Epidermal melanocyte (primary cell): ENCODE measurements at regions not wholly inside any gene's neighbourhood (a gene's known extent, or its start where the extent isn't known, plus 50 kb on each side); places are given as distances from the start of the nearest gene placed in this dataset.
"Not testable (repeated sequence)": the region's sequence is repeated elsewhere in the genome, so short reads cannot be mapped to it uniquely, and the experiment has no call there.

Source experiments
- DNase-seq: peaks from one replicate; pipeline ENCODE4 v3.0.0; 2011; ENCODE audit warnings: low spot score; ENCODE audit not compliant: insufficient read length

DNA sequence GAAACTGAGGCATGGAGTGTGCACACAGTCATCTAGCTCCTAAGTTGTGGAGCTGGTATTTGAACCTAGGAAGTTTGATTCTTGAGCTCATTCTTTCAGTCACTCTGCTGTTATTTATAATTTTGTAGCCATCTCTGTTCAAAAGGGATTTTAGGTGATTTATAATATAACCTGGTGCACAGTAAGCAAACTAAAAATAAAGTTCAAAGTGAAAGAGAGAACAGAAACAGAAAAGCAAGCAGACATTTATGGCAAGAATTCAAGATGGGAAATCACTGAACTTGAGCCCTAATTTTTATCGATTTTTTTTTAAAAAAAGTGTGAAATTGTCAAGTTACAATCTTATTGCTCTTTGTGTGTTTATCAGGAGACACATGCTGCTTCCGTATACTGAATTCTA is 71.4 kb upstream of the SLC7A14 start:
- no peak for DNase-seq

DNA sequence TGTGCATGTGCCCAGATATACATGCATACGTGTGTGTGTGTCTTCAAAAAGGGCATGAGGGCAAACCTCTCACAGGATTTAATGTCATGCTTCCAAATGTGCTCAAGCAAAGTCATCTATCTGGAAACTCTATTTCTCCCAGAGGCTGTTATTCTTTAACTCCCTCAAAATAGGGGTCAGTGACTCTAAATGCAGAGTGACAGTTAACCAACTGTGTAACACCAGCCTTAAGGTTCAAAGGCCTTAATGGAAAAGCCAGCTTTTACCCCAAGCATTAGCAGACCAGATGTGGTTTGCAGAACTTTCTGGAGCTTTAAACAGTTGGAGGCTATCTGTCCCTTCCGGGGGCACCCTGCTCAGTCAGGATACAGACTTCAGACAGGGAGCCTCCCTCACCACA is 70.4 kb upstream of the SLC7A14 start:
- no peak for DNase-seq

DNA sequence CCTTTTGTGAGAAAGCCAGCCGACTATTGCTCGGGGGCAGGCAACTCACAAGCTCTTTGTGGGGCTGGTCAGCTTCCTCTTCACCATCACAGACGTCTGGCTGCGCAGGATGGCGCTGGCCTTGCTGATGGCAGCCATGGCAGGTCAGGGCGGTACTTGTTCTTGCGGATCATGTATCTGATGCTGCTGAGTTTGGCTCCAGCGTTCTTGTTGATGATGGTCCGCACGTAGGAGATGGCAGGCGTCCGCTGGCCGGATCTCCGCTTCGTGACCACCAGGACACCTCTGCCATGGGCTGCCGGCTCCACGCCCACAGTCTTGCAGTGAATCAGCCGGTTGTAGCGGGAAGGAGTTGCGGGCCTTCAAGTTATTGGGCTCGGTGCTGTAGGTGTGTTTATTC is 67.9 kb upstream of the SLC7A14 start:
- DNase-seq: no peak

DNA sequence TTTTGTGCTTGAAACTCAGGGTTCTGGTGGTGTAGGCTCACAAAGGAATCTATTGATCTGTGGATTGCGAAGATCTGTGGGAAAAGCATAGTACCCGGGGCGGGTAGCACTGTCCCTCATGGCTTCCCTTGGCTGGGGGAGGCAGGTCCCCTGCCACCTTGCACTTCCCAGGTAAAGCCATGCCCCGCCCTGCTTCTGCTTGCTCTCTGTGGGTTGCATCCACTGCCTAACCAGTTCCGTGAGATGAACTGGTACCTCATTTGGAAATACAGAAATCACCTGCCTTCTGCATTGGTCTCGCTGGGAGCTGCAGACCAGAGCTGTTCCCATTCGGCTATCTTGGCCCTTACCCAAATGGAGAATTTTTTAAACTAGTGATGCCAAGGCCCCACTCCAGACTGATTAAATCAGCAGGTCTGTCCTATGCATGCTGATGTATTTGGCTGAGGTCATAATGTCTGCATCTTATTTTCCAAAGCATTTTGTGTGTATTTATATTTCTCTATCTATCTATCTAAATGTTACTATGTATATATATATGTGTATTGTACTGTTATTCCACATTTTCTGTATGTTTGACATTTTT is 65.5 kb upstream of the SLC7A14 start:
- no peak for DNase-seq

DNA sequence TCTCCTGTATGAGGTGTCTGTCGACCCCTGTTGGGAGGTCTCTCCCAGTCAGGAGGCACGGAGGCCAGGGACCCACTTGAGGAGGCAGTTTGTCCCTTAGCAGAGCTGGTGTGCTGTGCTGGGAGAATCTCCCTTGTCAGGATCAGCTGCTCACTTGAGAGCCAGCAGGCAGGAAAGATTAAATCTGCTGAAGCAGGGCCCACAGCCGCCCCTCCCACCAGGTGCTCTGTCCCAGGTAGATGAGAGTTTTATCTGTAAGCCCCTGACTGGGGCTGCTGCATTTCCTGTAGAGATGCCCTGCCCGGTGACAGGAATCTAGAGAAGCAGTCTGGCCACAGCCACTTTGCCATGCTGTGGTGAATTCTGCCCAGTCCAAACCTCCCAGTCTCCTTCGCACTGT is 64.7 kb upstream of the SLC7A14 start:
- DNase-seq: not testable (repeated sequence)

DNA sequence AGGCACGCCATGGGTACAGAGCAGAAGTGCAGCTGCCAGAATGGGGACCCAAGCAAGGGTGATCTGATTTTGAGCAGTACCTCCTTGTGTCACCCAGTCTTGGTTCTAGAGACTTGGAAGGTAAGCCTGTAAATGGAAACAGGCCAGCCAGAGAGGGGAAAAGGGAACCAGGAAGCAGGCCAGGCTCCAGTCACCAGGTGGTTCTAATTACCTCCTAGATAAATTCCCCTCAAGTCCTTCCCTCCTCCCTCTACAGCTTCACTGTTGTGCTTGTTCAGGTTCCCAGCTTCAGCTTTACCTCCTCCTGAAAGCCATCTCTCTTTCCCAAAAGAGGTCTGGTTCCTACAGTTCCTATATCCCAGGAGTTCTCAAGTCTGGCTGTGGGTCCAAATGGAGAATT is 58.8 kb upstream of the SLC7A14 start:
- DNase-seq: no peak

DNA sequence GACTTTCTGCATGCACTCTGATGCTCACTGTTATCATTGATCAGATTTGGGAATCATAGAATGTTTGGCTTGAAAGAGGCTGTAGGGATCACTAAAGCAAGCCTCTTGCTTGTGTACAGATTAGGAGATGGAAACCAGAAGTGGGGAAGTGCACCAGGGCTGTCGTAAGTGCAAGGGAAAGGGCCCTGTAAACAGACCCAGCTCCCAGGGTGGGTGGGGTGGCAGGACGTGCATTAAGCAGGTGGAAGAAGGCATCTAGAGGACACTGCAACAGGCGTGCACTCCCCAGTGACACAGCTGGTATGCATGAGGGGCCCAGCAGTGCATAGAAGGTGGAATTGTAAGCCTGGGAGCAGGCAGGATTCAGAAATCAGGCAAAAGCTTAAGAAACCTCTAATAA is 58.0 kb upstream of the SLC7A14 start:
- no peak for DNase-seq

DNA sequence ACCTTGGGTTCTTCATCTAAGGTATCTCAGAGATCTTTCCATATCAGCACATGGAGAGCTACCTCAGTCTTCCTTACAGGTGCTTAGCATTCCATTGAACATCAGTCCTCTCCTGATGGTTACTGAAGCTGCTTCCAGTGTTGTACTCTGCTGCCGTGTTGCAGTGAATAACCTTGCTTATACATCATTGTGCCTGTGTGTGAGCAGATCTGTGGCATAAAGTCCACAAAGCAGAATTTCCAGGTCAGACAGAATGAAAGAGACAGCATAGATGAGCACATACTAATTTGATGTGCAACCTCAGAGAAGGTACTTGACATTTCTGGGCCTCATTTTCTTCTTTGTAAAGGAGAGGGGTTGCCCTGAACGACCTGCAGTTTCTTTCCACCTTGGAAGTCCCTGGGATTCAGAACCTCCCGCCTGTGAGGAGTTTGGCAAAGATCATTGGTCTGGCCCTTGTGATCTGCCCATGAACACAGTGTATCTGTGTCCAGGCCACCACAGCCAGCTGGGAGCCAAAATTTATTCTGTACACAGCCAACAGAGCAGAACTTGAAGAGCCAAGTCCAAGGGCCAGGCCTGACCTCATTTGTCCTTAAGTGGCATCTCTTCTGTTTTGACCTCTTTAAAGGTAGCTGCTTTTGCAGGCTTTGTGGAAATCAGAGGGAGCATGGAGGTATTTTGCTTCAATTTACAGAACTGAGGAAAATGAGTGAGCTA is 57.2 kb upstream of the SLC7A14 start:
- DNase-seq: no peak

DNA sequence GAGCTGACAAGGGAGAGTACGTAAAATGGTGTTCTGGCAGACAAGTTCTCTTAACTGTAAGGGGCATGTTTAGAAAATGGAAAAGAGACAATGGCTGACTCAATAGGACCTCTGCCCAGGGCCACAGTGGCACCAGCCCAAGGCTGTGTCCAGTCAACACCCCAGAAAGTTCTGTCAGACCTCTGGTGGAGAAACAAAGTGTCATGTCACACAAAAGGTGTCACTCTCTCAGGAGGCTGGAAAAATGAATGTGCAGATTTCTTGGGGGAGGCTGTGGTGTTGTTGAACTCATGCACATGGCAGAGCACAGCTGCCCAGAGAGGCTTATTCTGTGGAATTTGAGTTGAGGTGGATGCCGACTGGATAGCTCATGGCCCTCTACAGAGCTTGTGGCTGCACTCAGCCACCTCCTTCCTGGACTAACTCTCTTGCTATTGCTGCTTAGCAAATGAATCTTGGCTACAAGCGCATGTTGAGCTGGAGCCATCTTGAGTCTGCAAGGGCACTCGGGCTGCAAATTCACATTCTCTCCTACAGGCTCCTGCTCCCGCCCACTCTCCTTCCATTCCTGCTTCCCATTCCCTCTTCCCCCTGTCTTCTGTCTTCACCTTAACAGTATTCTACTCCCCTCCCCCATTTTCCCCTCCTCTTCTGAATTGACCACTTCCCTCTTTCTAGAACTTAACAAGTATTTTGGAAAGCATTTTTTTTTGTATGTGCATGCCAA is 55.8 kb upstream of the SLC7A14 start:
- DNase-seq: no peak

DNA sequence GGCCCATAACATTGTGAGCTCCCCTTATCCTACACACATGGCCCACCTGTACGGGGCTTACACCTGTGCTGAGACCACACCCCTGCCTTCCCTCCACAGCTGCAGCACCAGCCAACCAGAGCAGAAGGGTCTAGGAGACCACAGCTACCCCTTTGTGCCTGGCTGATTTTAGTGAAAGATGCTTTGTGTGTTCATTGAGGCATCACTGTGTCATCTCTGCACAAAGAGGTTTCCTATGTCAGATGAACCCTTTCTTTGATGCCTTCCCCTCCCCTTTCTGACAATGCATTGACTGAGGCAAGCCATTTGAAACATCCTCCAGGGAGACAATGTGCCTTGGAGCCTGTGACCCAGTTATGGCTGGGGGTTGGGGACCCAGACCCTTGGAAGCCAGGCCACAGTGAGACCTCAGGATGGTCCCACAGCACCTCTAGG is 54.9 kb upstream of the SLC7A14 start:
- DNase-seq: no peak

DNA sequence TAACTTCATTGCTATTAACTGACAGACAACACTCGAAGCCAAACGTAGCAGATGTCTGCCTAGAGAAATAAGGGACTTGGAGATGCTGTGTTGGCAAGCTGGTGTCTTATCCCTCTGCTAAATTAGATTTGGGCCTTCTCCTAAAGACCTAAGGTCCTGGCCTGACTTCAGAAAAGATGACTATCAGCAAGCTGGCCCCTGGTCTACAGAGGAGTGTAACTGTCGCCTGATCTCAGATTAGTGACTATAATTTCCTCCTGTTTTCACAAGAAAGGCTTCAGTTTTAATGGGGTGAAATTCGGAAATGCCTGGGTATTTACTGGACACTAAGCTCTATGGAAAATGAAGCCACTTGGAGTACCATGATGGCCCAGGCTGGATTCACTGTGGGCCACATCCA is 53.1 kb upstream of the SLC7A14 start:
- DNase-seq: no peak

DNA sequence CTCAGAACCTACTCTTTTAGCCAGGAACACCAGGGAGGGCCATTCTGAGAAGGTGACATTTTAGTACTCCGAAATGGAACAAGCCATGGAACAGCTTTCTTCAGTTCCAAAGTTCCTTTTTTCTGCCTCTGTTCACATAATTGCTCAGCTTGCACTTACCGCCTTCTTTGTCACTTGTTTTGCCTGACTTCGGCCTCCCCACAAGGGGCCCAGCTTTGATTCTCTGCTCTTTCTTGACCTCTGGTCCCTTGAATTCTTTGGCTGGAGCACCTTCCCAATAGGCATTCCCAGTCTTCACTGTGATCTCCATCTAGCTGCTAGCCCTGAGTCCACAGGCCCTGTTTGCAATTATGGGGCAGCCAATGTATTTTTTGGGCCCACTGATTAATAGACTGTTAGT is 51.4 kb upstream of the SLC7A14 start:
- DNase-seq: no peak

DNA sequence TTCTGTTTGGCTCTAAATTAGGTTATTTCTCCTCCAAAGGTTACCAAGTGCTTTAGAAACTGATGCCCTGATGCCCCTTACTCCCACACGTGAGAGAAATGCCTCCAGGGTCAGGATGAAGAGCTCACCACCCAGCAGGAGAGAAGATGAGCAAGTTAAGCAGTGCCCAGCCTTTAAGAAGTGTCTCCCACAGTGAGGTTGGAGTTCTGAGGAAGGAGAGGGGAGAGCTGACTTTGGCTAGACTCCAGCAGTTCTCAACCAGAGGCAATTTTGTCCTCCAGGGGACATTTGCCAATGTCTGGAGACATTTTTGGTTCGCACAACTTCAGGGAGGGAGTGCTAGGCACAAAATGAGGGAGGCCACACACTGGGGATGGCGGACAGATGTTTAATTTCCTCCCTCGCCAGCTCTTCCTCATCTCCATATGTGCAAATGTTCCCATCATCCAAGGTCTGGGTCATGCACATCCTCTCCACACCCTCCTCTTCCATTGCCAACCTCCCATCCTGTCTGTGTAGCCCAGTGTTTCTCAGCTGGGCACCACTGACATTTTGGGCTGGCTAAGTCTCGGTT is 50.6 kb upstream of the SLC7A14 start:
- no peak for DNase-seq
